ENCODE measurements at regions not wholly inside any gene's neighbourhood (a gene's known extent, or its start where the extent isn't known, plus 50 kb on each side); places are given as distances from the start of the nearest gene placed in this dataset.

DNA sequence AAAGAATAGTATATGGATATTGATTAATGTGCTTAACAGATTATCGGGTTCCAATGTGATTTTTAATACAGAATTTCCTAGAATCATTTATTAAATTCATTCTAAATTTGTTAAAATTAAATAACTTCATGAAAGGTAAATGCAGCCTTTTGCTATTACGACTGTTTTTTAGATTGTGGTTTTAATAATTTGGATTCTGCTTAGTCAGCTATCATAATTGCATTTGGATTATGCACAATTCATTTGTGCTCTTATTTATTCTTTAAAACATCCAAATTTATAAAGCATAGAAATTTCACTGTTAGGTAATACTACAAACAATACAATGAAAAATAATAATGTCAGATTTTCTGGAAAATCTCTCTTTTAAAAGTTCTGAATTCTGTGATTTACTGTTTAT is 1598.5 kb downstream of the EFNA5 start:
- H3K36me3 Mint-ChIP-seq (ENCODE audit: insufficient read depth in 1 of 3, low read depth in 3 of 3) = peaks cover 4 to 19% (median 7%) of the 10 kb centered on the region in 3 experiments; a peak in 6 of 7 replicates
- H3K18ac ChIP-seq (ENCODE audit: insufficient read length, low read depth, low read length) = no peak overlapping the region

More for the DNA sequence above, 1598.5 kb downstream of the EFNA5 start:
- no CpG with 5 or more reads among the region's 2 CpGs for WGBS (ENCODE audit: extremely low coverage, insufficient read length, low lambda C conversion rate)
- Histone ChIP-seq H2AFZ (ENCODE audit: low read length) (no peak overlapping the region), H3K27ac (ENCODE audit: insufficient read length, low read depth, low read length) (no peak overlapping the region), H3K23ac (ENCODE audit: insufficient read length, low read depth, low read length) (no peak overlapping the region), H3K4me2 (ENCODE audit: insufficient read depth, insufficient read length, low read length) (no peak overlapping the region), H2BK15ac (ENCODE audit: low read depth, low read length) (no peak overlapping the region), H3K56ac (ENCODE audit: insufficient read length, low read depth, low read length) (no peak overlapping the region), H2BK12ac (ENCODE audit: insufficient read length, low read depth, low read length) (no peak overlapping the region), H2BK5ac (ENCODE audit: insufficient read length, low read length) (no peak overlapping the region), H3K79me1 (ENCODE audit: insufficient read depth, low read depth, low read length, poor library complexity, severe bottlenecking) (no peaks in the 10 kb centered on the region), H4K91ac (ENCODE audit: insufficient read length, low read depth, low read length) (no peak overlapping the region), H4K5ac (ENCODE audit: insufficient read length, low read depth, low read length) (no peak overlapping the region), H3K23me2 (ENCODE audit: insufficient read length, low read depth, low read length, poor library complexity, severe bottlenecking) (no peaks in the 10 kb centered on the region), H3K4ac (ENCODE audit: low read depth, low read length) (no peak overlapping the region), H4K8ac (replicated peaks; ENCODE audit: insufficient read length, low read depth, low read length) (no peak overlapping the region), H2AK5ac (ENCODE audit: insufficient read length, low read length) (no peak overlapping the region), H4K20me1 (ENCODE audit: control insufficient read depth, insufficient read depth, insufficient read length) (no peaks in the 10 kb centered on the region), H3K4me1 (ENCODE audit: insufficient read depth, low read length) (no peaks in the 10 kb centered on the region), H3T11ph (ENCODE audit: low read length) (no peak overlapping the region), H3K9ac (ENCODE audit: extremely low read depth, insufficient read length, low read length) (no peak overlapping the region), H3K9me3 (ENCODE audit: control insufficient read depth, low read depth, low read length) (no peaks in the 10 kb centered on the region), H3K27me3 (ENCODE audit: insufficient read depth, low read length) (no peaks in the 10 kb centered on the region), H3K79me2 (ENCODE audit: insufficient read depth, low read length) (no peaks in the 10 kb centered on the region), H2BK120ac (ENCODE audit: low read depth, low read length, poor library complexity, severe bottlenecking) (no peak overlapping the region), H2BK20ac (ENCODE audit: low read depth, low read length, poor library complexity, severe bottlenecking) (no peak overlapping the region), H3K14ac (ENCODE audit: insufficient read depth, low read length) (no peak overlapping the region)
- H3K9me3 Mint-ChIP-seq = peaks cover 6 to 14% of the 10 kb centered on the region in 2 experiments
- no peaks in the 10 kb centered on the region for H3K4me1 Mint-ChIP-seq
- DNase-seq = no peak
- H3K4me3 Mint-ChIP-seq = no peak overlapping the region
- TF ChIP-seq CTCF (conservative IDR thresholded peaks at IDR 0.05) = no peak
- no peak overlapping the region for H3K27ac Mint-ChIP-seq
- H3K27me3 Mint-ChIP-seq (ENCODE audit: low read depth) = no peaks in the 10 kb centered on the region
